ENCODE measurements at regions not wholly inside any gene's neighbourhood (a gene's known extent, or its start where the extent isn't known, plus 50 kb on each side); places are given as distances from the start of the nearest gene placed in this dataset.
"Not testable (repeated sequence)": the region's sequence is repeated elsewhere in the genome, so short reads cannot be mapped to it uniquely, and the experiment has no call there.

DNA sequence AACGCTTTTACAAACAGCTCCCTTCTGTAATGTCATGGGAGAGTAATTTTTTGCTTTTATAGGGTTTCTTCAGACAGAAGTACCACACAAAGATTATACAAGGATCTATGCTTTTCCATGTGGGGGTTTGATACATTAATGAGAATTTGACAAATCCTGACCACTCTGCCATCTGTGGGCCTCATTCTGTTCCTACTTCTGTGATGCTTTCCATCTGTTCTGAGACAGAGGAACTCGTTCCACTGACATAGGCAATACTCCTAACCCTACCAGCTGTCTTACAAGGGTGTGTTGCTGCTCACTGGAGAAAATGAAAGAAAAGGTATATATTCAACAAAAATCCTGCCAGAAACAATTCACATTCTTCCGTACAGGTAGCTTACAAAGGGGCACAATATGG, 59.4 kb upstream of the NAMPT start:
- no peak for DNase-seq (ENCODE audit: low spot score)

GRCh38 chr7:106342049-106342448, 57.3 kb upstream of the NAMPT start:
- not testable (repeated sequence) for DNase-seq (ENCODE audit: low spot score)

- not testable (repeated sequence) for DNase-seq (ENCODE audit: low spot score)
Measured at GRCh38 chr7:106340247-106340596, 55.4 kb upstream of the NAMPT start.

- no peak for DNase-seq (ENCODE audit: low spot score)
Measured at GRCh38 chr7:106339513-106340246, 54.9 kb upstream of the NAMPT start.

DNA sequence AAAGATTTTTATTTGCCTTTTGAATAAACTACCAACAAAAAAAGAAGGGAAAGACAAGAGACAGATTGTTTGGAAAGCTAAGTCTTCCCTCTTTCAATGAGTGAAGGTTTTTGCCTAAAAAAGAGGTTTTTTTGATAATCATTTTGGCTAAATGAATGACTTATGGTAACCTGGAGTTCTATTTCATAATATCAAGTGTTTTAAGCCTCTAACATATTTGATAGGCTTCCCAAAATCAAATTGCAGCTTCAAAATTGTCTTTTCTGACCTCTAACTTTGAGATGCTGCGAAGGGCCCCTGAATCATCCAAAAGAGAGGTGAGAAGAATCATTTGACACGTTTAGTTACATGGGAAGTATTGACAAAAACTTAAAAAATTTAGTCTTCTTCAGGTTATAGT, 53.0 kb upstream of the NAMPT start:
- no peak for DNase-seq (ENCODE audit: low spot score)

DNA sequence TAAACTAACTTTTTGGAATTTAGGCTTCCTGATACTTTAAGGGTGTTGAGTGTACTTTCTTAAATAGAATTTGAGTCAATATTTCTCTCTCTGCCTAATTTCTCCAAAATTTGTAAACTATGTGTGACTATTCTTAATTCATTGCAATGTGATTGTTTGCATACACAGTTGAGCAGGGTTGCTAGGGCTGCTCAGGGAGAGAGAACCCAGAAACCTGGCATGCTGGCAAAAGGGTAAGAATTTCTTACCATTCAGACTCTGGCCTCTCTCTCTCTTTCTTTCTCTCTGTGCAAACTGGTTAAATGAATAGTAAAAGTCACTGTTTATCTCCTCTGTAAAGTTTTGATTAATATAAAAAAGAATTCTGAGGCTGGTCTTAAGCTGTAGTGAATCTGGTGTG, 51.0 kb upstream of the NAMPT start:
- DNase-seq (ENCODE audit: low spot score) = no peak
